Keratinocyte (primary cell): ENCODE measurements at regions not wholly inside any gene's neighbourhood (a gene's known extent, or its start where the extent isn't known, plus 50 kb on each side); places are given as distances from the start of the nearest gene placed in this dataset.

ENCODE experiments used
- DNase-seq: peaks from one replicate; pipeline ENCODE4 v3.0.0-alpha.2; 2011; ENCODE audit warnings: low read depth, missing footprints, low spot score
- FAIRE-seq: peaks from 2 replicates; lab custom pipeline; 2011; peaks lifted over from hg19 to GRCh38; lab: Jason Lieb, UNC
- H2AFZ ChIP-seq: 2 replicates; pipeline ENCODE4 v1.6.0; 2012; ENCODE audit warnings: low read length, control low read depth, inconsistent platforms; ENCODE audit not compliant: control insufficient read depth
- H3K27ac ChIP-seq: 2 replicates; pipeline ENCODE4 v1.5.1; 2011; ENCODE audit warnings: low read length; ENCODE audit not compliant: control insufficient read depth, insufficient read depth
- H3K27me3 ChIP-seq: 3 replicates; pipeline ENCODE4 v1.6.0; 2011; ENCODE audit warnings: low read length; ENCODE audit not compliant: control insufficient read depth, insufficient read depth; ENCODE audit errors: extremely low read depth
- H3K36me3 ChIP-seq, 2 experiments: 2 replicates in 1 of 2; 3 replicates in 1 of 2; pipeline ENCODE4 v1.5.1; 2011; ENCODE audit warnings: low read length in 2 of 2, mild to moderate bottlenecking in 1 of 2; ENCODE audit not compliant: control insufficient read depth in 2 of 2, insufficient read depth in 2 of 2; ENCODE audit errors: extremely low read depth in 1 of 2
- H3K4me1 ChIP-seq: 3 replicates; pipeline ENCODE4 v1.5.1; 2011; ENCODE audit warnings: low read length; ENCODE audit not compliant: control insufficient read depth, insufficient read depth; ENCODE audit errors: extremely low read depth
- H3K4me2 ChIP-seq: 3 replicates; pipeline ENCODE4 v1.6.0; 2011; ENCODE audit warnings: low read depth, low read length; ENCODE audit not compliant: control insufficient read depth, insufficient read depth; ENCODE audit errors: extremely low read depth
- H3K4me3 ChIP-seq, 3 experiments: fragments of 200-600 bp in 1 of 3; sonication (generic) in 1 of 3; 2 replicates in 2 of 3; 3 replicates in 1 of 3; pipeline ENCODE4 v1.5.1; 2011 to 2016; ENCODE audit warnings: low read length in 3 of 3, mild to moderate bottlenecking in 3 of 3, control low read depth in 2 of 3, inconsistent platforms in 1 of 3, low read depth in 1 of 3, mixed read lengths in 1 of 3, mixed run types in 1 of 3, moderate library complexity in 1 of 3; ENCODE audit not compliant: control insufficient read depth in 2 of 3, insufficient read depth in 2 of 3; ENCODE audit errors: extremely low read depth in 1 of 3
- H3K79me2 ChIP-seq: 2 replicates; pipeline ENCODE4 v1.6.0; 2012; ENCODE audit warnings: low read length; ENCODE audit not compliant: control insufficient read depth, insufficient read depth
- H3K9ac ChIP-seq: 3 replicates; pipeline ENCODE4 v1.6.0; 2011; ENCODE audit warnings: low read length; ENCODE audit not compliant: control insufficient read depth, insufficient read depth; ENCODE audit errors: extremely low read depth
- H3K9me1 ChIP-seq: 3 replicates; pipeline ENCODE4 v1.6.0; 2011; ENCODE audit warnings: low read length; ENCODE audit not compliant: control insufficient read depth, insufficient read depth; ENCODE audit errors: extremely low read depth
- H3K9me3 ChIP-seq: 2 replicates; pipeline ENCODE4 v1.5.1; 2012; ENCODE audit warnings: low read depth, low read length; ENCODE audit not compliant: control insufficient read depth
- H4K20me1 ChIP-seq: 3 replicates; pipeline ENCODE4 v1.6.0; 2011; ENCODE audit warnings: low read length; ENCODE audit not compliant: control insufficient read depth, insufficient read depth; ENCODE audit errors: extremely low read depth
- CTCF ChIP-seq, 3 experiments: IDR thresholded peaks in 1 of 3; conservative IDR thresholded peaks in 1 of 3; optimal IDR thresholded peaks in 1 of 3; 2 replicates in 2 of 3; 3 replicates in 1 of 3; pipeline versions ENCODE3 to v1.5.1; 2011; ENCODE audit warnings: low read length in 3 of 3, mild to moderate bottlenecking in 3 of 3, moderate library complexity in 2 of 3, control low read depth in 1 of 3, inconsistent platforms in 1 of 3; ENCODE audit not compliant: insufficient read depth in 2 of 3; ENCODE audit errors: extremely low read depth in 1 of 3
- EZH2 ChIP-seq: IDR thresholded peaks from one replicate; pipeline ENCODE4 v1.6.1; 2012; ENCODE audit warnings: inconsistent platforms, mild to moderate bottlenecking, low read length, moderate library complexity
- dilution Hi-C: fragments of 300-500 bp; cut with MboI; formaldehyde crosslinking; loops from one replicate; pipeline ENCODE4 v1.7.0; 2020; ENCODE audit warnings: low sequenced_read_pairs; ENCODE audit not compliant: extremely low pct_ligation_motif_present

- dilution Hi-C loops: no loop called here
- DNase-seq (no peak), FAIRE-seq (no peak)
- H3K27me3 ChIP-seq: no peaks in the 10 kb centered on the region
- H3K4me3 ChIP-seq: no peak overlapping the region
- H3K27ac ChIP-seq: no peak overlapping the region
- H3K9ac ChIP-seq: no peak overlapping the region
- no peaks in the 10 kb centered on the region for H3K9me3 ChIP-seq
- no peak overlapping the region for H3K4me2 ChIP-seq
- H4K20me1 ChIP-seq: no peaks in the 10 kb centered on the region
- H3K36me3 ChIP-seq: no peaks in the 10 kb centered on the region
- H3K79me2 ChIP-seq: no peaks in the 10 kb centered on the region
- H3K4me1 ChIP-seq: no peaks in the 10 kb centered on the region
- TF ChIP-seq EZH2: no peak
- no peak for TF ChIP-seq CTCF (optimal IDR thresholded peaks at IDR 0.05 in 1 of 3, IDR thresholded peaks at IDR 0.05 in 1 of 3, conservative IDR thresholded peaks at IDR 0.05 in 1 of 3; ENCODE audit: extremely low read depth in 1 of 3, insufficient read depth in 2 of 3, low read length in 3 of 3)
- no peak overlapping the region for H2AFZ ChIP-seq
- no peaks in the 10 kb centered on the region for H3K9me1 ChIP-seq
Observed at GRCh38 chr13:89650226-89650625, 1697.3 kb upstream of the MIR17HG start.

DNA sequence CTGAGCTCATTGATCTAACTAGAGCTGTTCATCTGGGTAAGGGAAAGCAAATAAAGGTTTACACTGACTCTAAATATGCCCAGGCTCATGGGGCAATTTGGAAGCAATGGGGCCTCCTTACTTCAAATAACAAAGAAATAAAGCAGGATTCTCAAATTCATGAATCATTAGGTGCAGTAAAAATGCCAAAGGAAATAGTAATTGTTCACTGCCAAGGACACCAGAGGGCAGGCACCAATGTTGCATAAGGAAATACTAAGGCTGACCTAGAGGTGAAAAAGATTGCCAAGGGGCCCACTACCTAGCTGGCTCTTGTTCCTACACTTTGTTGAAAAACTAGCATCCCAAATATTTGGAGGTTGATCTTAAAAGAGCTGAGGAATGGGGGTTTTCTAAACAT, 1686.7 kb upstream of the MIR17HG start:
- H3K4me1 ChIP-seq: no peaks in the 10 kb centered on the region
- FAIRE-seq (no peak), DNase-seq (no peak)
- no peaks in the 10 kb centered on the region for H3K79me2 ChIP-seq
- H3K9me3 ChIP-seq: no peaks in the 10 kb centered on the region
- dilution Hi-C loops: no loop called here
- no peak overlapping the region for H3K4me2 ChIP-seq
- TF ChIP-seq EZH2: no peak
- no peak for TF ChIP-seq CTCF (optimal IDR thresholded peaks at IDR 0.05 in 1 of 3, IDR thresholded peaks at IDR 0.05 in 1 of 3, conservative IDR thresholded peaks at IDR 0.05 in 1 of 3; ENCODE audit: extremely low read depth in 1 of 3, insufficient read depth in 2 of 3, low read length in 3 of 3)
- H4K20me1 ChIP-seq: no peaks in the 10 kb centered on the region
- H3K36me3 ChIP-seq: no peaks in the 10 kb centered on the region
- no peak overlapping the region for H3K27ac ChIP-seq
- no peak overlapping the region for H3K9ac ChIP-seq
- no peaks in the 10 kb centered on the region for H3K27me3 ChIP-seq
- no peaks in the 10 kb centered on the region for H3K9me1 ChIP-seq
- H3K4me3 ChIP-seq: no peak overlapping the region
- no peak overlapping the region for H2AFZ ChIP-seq
